ENCODE measurements at regions not wholly inside any gene's neighbourhood (a gene's known extent, or its start where the extent isn't known, plus 50 kb on each side); places are given as distances from the start of the nearest gene placed in this dataset.
"Not testable (repeated sequence)": the region's sequence is repeated elsewhere in the genome, so short reads cannot be mapped to it uniquely, and the experiment has no call there.

- no peak for DNase-seq
Measured at GRCh38 chr3:150148227-150148626, 177.5 kb upstream of the PFN2 start.

GRCh38 chr3:150147776-150148175 is 177.1 kb upstream of the PFN2 start:
- DNase-seq = no peak

- DNase-seq = no peak
Measured at GRCh38 chr3:150146991-150147761, 176.5 kb upstream of the PFN2 start.

GRCh38 chr3:150145659-150146058 is 175.0 kb upstream of the PFN2 start:
- no peak for DNase-seq

GRCh38 chr3:150144191-150144708 is 173.6 kb upstream of the PFN2 start:
- no peak for DNase-seq

GRCh38 chr3:150142936-150143335 is 172.2 kb upstream of the PFN2 start:
- no peak for DNase-seq

- no peak for DNase-seq
Measured at GRCh38 chr3:150141790-150142326, 171.2 kb upstream of the PFN2 start.

- no peak for DNase-seq
Measured at GRCh38 chr3:150140614-150141321, 170.1 kb upstream of the PFN2 start.

GRCh38 chr3:150138824-150139223 is 168.1 kb upstream of the PFN2 start:
- DNase-seq = no peak

GRCh38 chr3:150136242-150136641 is 165.5 kb upstream of the PFN2 start:
- no peak for DNase-seq

GRCh38 chr3:150135287-150135721 is 164.6 kb upstream of the PFN2 start:
- DNase-seq = no peak

- DNase-seq = no peak
Measured at GRCh38 chr3:150133293-150133692, 162.6 kb upstream of the PFN2 start.

- no peak for DNase-seq
Measured at GRCh38 chr3:150132101-150132749, 161.5 kb upstream of the PFN2 start.

- no peak for DNase-seq
Measured at GRCh38 chr3:150131663-150132062, 161.0 kb upstream of the PFN2 start.

GRCh38 chr3:150130404-150131100 is 159.9 kb upstream of the PFN2 start:
- DNase-seq = no peak

- DNase-seq = no peak
Measured at GRCh38 chr3:150129166-150129565, 158.5 kb upstream of the PFN2 start.

GRCh38 chr3:150128126-150128525 is 157.4 kb upstream of the PFN2 start:
- no peak for DNase-seq

GRCh38 chr3:150127011-150127490 is 156.4 kb upstream of the PFN2 start:
- DNase-seq = no peak

GRCh38 chr3:150124142-150124541 is 153.4 kb upstream of the PFN2 start:
- DNase-seq = no peak

- DNase-seq = not testable (repeated sequence)
Measured at GRCh38 chr3:150123249-150123648, 152.6 kb upstream of the PFN2 start.

- no peak for DNase-seq
Measured at GRCh38 chr3:150118219-150118618, 147.5 kb upstream of the PFN2 start.

GRCh38 chr3:150117076-150117475 is 146.4 kb upstream of the PFN2 start:
- no peak for DNase-seq

- no peak for DNase-seq
Measured at GRCh38 chr3:150116196-150116595, 145.5 kb upstream of the PFN2 start.

Measured in NCI-H1436 (cell line).